ENCODE measurements at regions not wholly inside any gene's neighbourhood (a gene's known extent, or its start where the extent isn't known, plus 50 kb on each side); places are given as distances from the start of the nearest gene placed in this dataset.

GRCh38 chr6:144402750-144403149 lies 117.6 kb downstream of the UTRN start:
- TF ChIP-seq CTCF (IDR thresholded peaks at IDR 0.05) (no peak), POLR2A (IDR thresholded peaks at IDR 0.05) (no peak), POLR2AphosphoS5 (IDR thresholded peaks at IDR 0.05) (no peak)

All from suprapubic skin (tissue), 4 donors.